ENCODE measurements at regions not wholly inside any gene's neighbourhood (a gene's known extent, or its start where the extent isn't known, plus 50 kb on each side); places are given as distances from the start of the nearest gene placed in this dataset.
"Not testable (repeated sequence)": the region's sequence is repeated elsewhere in the genome, so short reads cannot be mapped to it uniquely, and the experiment has no call there.

GRCh38 chr2:4221845-4222244, 518.5 kb downstream of the DCDC2C start:
- H3K27me3 ChIP-seq: no peaks in the 10 kb centered on the region
- 85% methylated on average over 6 of the region's 6 CpGs for WGBS
- no peaks in the 10 kb centered on the region for H3K4me1 ChIP-seq
- no peak for TF ChIP-seq CTCF (IDR thresholded peaks at IDR 0.05)
- no peak for TF ChIP-seq POLR2AphosphoS5 (IDR thresholded peaks at IDR 0.05)
- no peak for TF ChIP-seq POLR2A (IDR thresholded peaks at IDR 0.05; ENCODE audit: low read depth)
- no peak for TF ChIP-seq EP300 (IDR thresholded peaks at IDR 0.05)
- intact Hi-C loops (cut with DNase I): no loop called here
- no peaks in the 10 kb centered on the region for H3K36me3 ChIP-seq
- no peaks in the 10 kb centered on the region for H3K9me3 ChIP-seq
- H3K27ac ChIP-seq (replicated peaks in 1 of 4): no peak overlapping the region
- no peak for DNase-seq (ENCODE audit: extremely low spot score)
- no peak overlapping the region for H3K4me3 ChIP-seq

GRCh38 chr2:4244422-4244821, 541.0 kb downstream of the DCDC2C start:
- H3K9me3 ChIP-seq; H3K4me3 ChIP-seq; H3K27ac ChIP-seq (replicated peaks in 1 of 4); H3K36me3 ChIP-seq; DNase-seq (ENCODE audit: extremely low spot score); intact Hi-C loops (cut with DNase I); H3K27me3 ChIP-seq; H3K4me1 ChIP-seq: not testable (repeated sequence)
- 94% methylated on average over 9 of the region's 9 CpGs for WGBS

GRCh38 chr2:4246364-4247131, 543.2 kb downstream of the DCDC2C start:
- H3K9me3 ChIP-seq: no peaks in the 10 kb centered on the region
- WGBS: 55% methylated on average over 11 of the region's 11 CpGs
- H3K27me3 ChIP-seq: no peaks in the 10 kb centered on the region
- no peaks in the 10 kb centered on the region for H3K36me3 ChIP-seq
- H3K27ac ChIP-seq (replicated peaks in 1 of 4): no peak overlapping the region
- DNase-seq (ENCODE audit: extremely low spot score): no peak
- intact Hi-C loops (cut with DNase I): no loop called here
- no peak overlapping the region for H3K4me3 ChIP-seq
- no peaks in the 10 kb centered on the region for H3K4me1 ChIP-seq
- TF ChIP-seq CTCF (IDR thresholded peaks at IDR 0.05) (no peak), POLR2AphosphoS5 (IDR thresholded peaks at IDR 0.05) (no peak), EP300 (IDR thresholded peaks at IDR 0.05) (no peak), POLR2A (IDR thresholded peaks at IDR 0.05; ENCODE audit: low read depth) (no peak)

- no peak overlapping the region for H3K27ac ChIP-seq (replicated peaks in 1 of 4)
- DNase-seq (ENCODE audit: extremely low spot score): no peak
- no peaks in the 10 kb centered on the region for H3K9me3 ChIP-seq
- H3K36me3 ChIP-seq: no peaks in the 10 kb centered on the region
- intact Hi-C loops (cut with DNase I): no loop called here
- no peaks in the 10 kb centered on the region for H3K4me1 ChIP-seq
- TF ChIP-seq CTCF (IDR thresholded peaks at IDR 0.05) (no peak), EP300 (IDR thresholded peaks at IDR 0.05) (no peak), POLR2A (IDR thresholded peaks at IDR 0.05; ENCODE audit: low read depth) (no peak), POLR2AphosphoS5 (IDR thresholded peaks at IDR 0.05) (no peak)
- WGBS: 49% methylated on average over 3 of the region's 3 CpGs
- H3K27me3 ChIP-seq: no peaks in the 10 kb centered on the region
- no peak overlapping the region for H3K4me3 ChIP-seq
These were observed 544.4 kb downstream of the DCDC2C start for GRCh38 chr2:4247791-4248190.

- TF ChIP-seq EP300 (IDR thresholded peaks at IDR 0.05) (no peak), CTCF (IDR thresholded peaks at IDR 0.05) (no peak), POLR2AphosphoS5 (IDR thresholded peaks at IDR 0.05) (no peak), POLR2A (IDR thresholded peaks at IDR 0.05; ENCODE audit: low read depth) (no peak)
- Histone ChIP-seq H3K4me1 (no peaks in the 10 kb centered on the region), H3K36me3 (no peaks in the 10 kb centered on the region), H3K9me3 (no peaks in the 10 kb centered on the region), H3K4me3 (no peak overlapping the region), H3K27me3 (no peaks in the 10 kb centered on the region), H3K27ac (replicated peaks in 1 of 4) (no peak overlapping the region)
- intact Hi-C loops (cut with DNase I): no loop called here
- WGBS: 78% methylated on average over 4 of the region's 4 CpGs
- DNase-seq (ENCODE audit: extremely low spot score): no peak
These were observed 552.1 kb downstream of the DCDC2C start for GRCh38 chr2:4255491-4255890.
